H9 (cell line): ENCODE measurements at regions not wholly inside any gene's neighbourhood (a gene's known extent, or its start where the extent isn't known, plus 50 kb on each side); places are given as distances from the start of the nearest gene placed in this dataset.

ENCODE experiments used
- DNase-seq: peaks from one replicate; pipeline ENCODE4 v3.0.0-alpha.2; 2017
- H2AFZ ChIP-seq: one replicate; pipeline ENCODE4 v1.6.1; 2013; ENCODE audit warnings: mild to moderate bottlenecking, low read length, control low read depth, moderate library complexity
- H2AK5ac ChIP-seq: 2 replicates; pipeline ENCODE4 v1.6.1; 2013; ENCODE audit warnings: low read length, control low read depth, mixed read lengths; ENCODE audit not compliant: insufficient read length
- H2BK120ac ChIP-seq: one replicate; pipeline ENCODE4 v1.6.1; 2013; ENCODE audit warnings: low read depth, mild to moderate bottlenecking, low read length, control low read depth, inconsistent platforms; ENCODE audit not compliant: poor library complexity, severe bottlenecking
- H2BK12ac ChIP-seq: 2 replicates; pipeline ENCODE4 v1.6.1; 2013; ENCODE audit warnings: low read length, control low read depth, mixed read lengths, low read depth; ENCODE audit not compliant: insufficient read length
- H2BK15ac ChIP-seq: 2 replicates; pipeline ENCODE4 v1.6.1; 2013; ENCODE audit warnings: low read depth, low read length, control low read depth
- H2BK20ac ChIP-seq: one replicate; pipeline ENCODE4 v1.6.1; 2013; ENCODE audit warnings: low read depth, mild to moderate bottlenecking, low read length, control low read depth, inconsistent platforms; ENCODE audit not compliant: poor library complexity, severe bottlenecking
- H2BK5ac ChIP-seq: 2 replicates; pipeline ENCODE4 v1.6.1; 2013; ENCODE audit warnings: low read length, control low read depth, mixed read lengths; ENCODE audit not compliant: insufficient read length
- H3K14ac ChIP-seq: 2 replicates; pipeline ENCODE4 v1.6.1; 2013; ENCODE audit warnings: low read length, control low read depth; ENCODE audit not compliant: insufficient read depth
- H3K18ac ChIP-seq: 2 replicates; pipeline ENCODE4 v1.6.1; 2013; ENCODE audit warnings: low read depth, mild to moderate bottlenecking, mixed read lengths, low read length, control low read depth; ENCODE audit not compliant: insufficient read length
- H3K23ac ChIP-seq: 2 replicates; pipeline ENCODE4 v1.6.1; 2013; ENCODE audit warnings: low read length, control low read depth, mixed read lengths, low read depth; ENCODE audit not compliant: insufficient read length
- H3K23me2 ChIP-seq: 2 replicates; pipeline ENCODE4 v1.6.1; 2013; ENCODE audit warnings: low read depth, mild to moderate bottlenecking, mixed read lengths, low read length, control low read depth; ENCODE audit not compliant: insufficient read length, poor library complexity, severe bottlenecking
- H3K27ac ChIP-seq: 2 replicates; pipeline ENCODE4 v1.5.1; 2013; ENCODE audit warnings: low read length, control low read depth, mixed read lengths, low read depth; ENCODE audit not compliant: insufficient read length
- H3K27me3 ChIP-seq: 2 replicates; pipeline ENCODE4 v1.6.1; 2013; ENCODE audit warnings: low read length, control low read depth, inconsistent platforms; ENCODE audit not compliant: insufficient read depth
- H3K4ac ChIP-seq: 2 replicates; pipeline ENCODE4 v1.6.1; 2013; ENCODE audit warnings: low read depth, mild to moderate bottlenecking, control low read depth, inconsistent platforms, low read length, moderate library complexity
- H3K4me1 ChIP-seq: 2 replicates; pipeline ENCODE4 v1.6.1; 2013; ENCODE audit warnings: low read length, control low read depth, inconsistent platforms; ENCODE audit not compliant: insufficient read depth
- H3K4me2 ChIP-seq: 2 replicates; pipeline ENCODE4 v1.6.1; 2013; ENCODE audit warnings: low read length, control low read depth, mixed read lengths; ENCODE audit not compliant: insufficient read length, insufficient read depth
- H3K56ac ChIP-seq: 2 replicates; pipeline ENCODE4 v1.6.1; 2013; ENCODE audit warnings: low read depth, mild to moderate bottlenecking, mixed read lengths, low read length, control low read depth; ENCODE audit not compliant: insufficient read length
- H3K79me1 ChIP-seq: 2 replicates; pipeline ENCODE4 v1.6.1; 2013; ENCODE audit warnings: low read depth, mild to moderate bottlenecking, moderate library complexity, low read length, control low read depth, inconsistent platforms; ENCODE audit not compliant: insufficient read depth, poor library complexity, severe bottlenecking
- H3K79me2 ChIP-seq: 2 replicates; pipeline ENCODE4 v1.6.1; 2013; ENCODE audit warnings: low read length, control low read depth, inconsistent platforms; ENCODE audit not compliant: insufficient read depth
- H3K9ac ChIP-seq: 2 replicates; pipeline ENCODE4 v1.6.1; 2013; ENCODE audit warnings: low read length, control low read depth, mixed read lengths; ENCODE audit not compliant: insufficient read length; ENCODE audit errors: extremely low read depth
- H3K9me3 ChIP-seq: one replicate; pipeline ENCODE4 v1.6.1; 2013; ENCODE audit warnings: low read depth, low read length, inconsistent platforms; ENCODE audit not compliant: control insufficient read depth
- H3T11ph ChIP-seq: one replicate; pipeline ENCODE4 v1.6.1; 2013; ENCODE audit warnings: mild to moderate bottlenecking, low read length, control low read depth, inconsistent platforms
- H4K20me1 ChIP-seq: one replicate; pipeline ENCODE4 v1.6.1; 2013; ENCODE audit not compliant: control insufficient read depth, insufficient read length, insufficient read depth
- H4K5ac ChIP-seq: 2 replicates; pipeline ENCODE4 v1.6.1; 2013; ENCODE audit warnings: low read depth, mild to moderate bottlenecking, mixed read lengths, low read length, control low read depth; ENCODE audit not compliant: insufficient read length
- H4K8ac ChIP-seq: replicated peaks from 2 replicates; pipeline ENCODE4 v1.6.1; 2013; ENCODE audit warnings: low read length, control low read depth, mixed read lengths, low read depth; ENCODE audit not compliant: insufficient read length
- H4K91ac ChIP-seq: 2 replicates; pipeline ENCODE4 v1.6.1; 2013; ENCODE audit warnings: low read depth, mild to moderate bottlenecking, moderate library complexity, mixed read lengths, low read length, control low read depth; ENCODE audit not compliant: insufficient read length
- H3K27ac Mint-ChIP-seq, 3 experiments: 2 replicates in 2 of 3; 3 replicates in 1 of 3; pipeline ENCODE4 v1.8.0; 2020 to 2021; ENCODE audit warnings: mixed read lengths in 3 of 3, mild to moderate bottlenecking in 1 of 3, moderate library complexity in 1 of 3
- H3K27me3 Mint-ChIP-seq: 2 replicates; pipeline ENCODE4 v1.8.0; 2021; ENCODE audit warnings: low read depth, mild to moderate bottlenecking, moderate library complexity, mixed read lengths
- H3K36me3 Mint-ChIP-seq, 3 experiments: 2 replicates in 2 of 3; 3 replicates in 1 of 3; pipeline ENCODE4 v1.8.0; 2020 to 2021; ENCODE audit warnings: low read depth in 3 of 3, mixed read lengths in 3 of 3; ENCODE audit not compliant: insufficient read depth in 1 of 3
- H3K4me1 Mint-ChIP-seq, 2 experiments: 2 replicates each; pipeline ENCODE4 v1.8.0; 2020; ENCODE audit warnings: mixed read lengths in 2 of 2
- H3K4me3 Mint-ChIP-seq, 2 experiments: 2 replicates in 1 of 2; 3 replicates in 1 of 2; pipeline ENCODE4 v1.8.0; 2020 to 2021; ENCODE audit warnings: mild to moderate bottlenecking in 2 of 2, mixed read lengths in 2 of 2, moderate library complexity in 1 of 2
- H3K9me3 Mint-ChIP-seq, 2 experiments: 2 replicates in 1 of 2; 3 replicates in 1 of 2; pipeline ENCODE4 v1.8.0; 2020; ENCODE audit warnings: mild to moderate bottlenecking in 2 of 2, mixed read lengths in 2 of 2, moderate library complexity in 1 of 2
- WGBS: extraction: QIAGEN DNeasy Blood & Tissue Kit; methylation state at CpG from one replicate; pipeline ENCODE4 v1.1.7; 2013; ENCODE audit warnings: missing lambda C conversion rate, low lambda C conversion rate, mixed read lengths; ENCODE audit not compliant: insufficient read length; ENCODE audit errors: extremely low coverage; 5-methylcytosine and 5-hydroxymethylcytosine counted together
- TF ChIP-seq, protein P1 (sequence below): fragments of 200-600 bp; sonication (generic); conservative IDR thresholded peaks from 3 replicates; pipeline ENCODE4 v1.8.0; 2021; ENCODE audit warnings: antibody characterized with exemption, mild to moderate bottlenecking

DNA sequence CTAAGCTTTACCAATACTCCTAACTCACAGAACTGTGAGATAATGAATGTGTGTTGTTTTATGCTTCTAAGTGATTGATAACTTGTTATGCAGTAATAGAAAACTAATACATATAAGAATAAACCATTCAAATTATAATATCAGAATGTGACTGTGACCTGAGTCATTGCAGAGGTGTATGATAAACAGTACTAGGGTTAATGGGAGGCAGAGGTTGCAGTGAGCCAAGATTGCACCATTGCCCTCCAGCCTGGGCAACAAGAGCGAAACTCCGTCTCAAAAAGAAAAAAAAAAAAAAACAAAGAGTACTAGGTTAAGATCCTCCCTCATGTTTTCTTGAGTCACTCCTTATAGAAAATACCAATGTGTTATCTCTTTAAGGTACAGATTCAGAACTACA lies 950.3 kb downstream of the SORCS1 start:
- H3K9ac ChIP-seq: no peak overlapping the region

More for the DNA sequence above, 950.3 kb downstream of the SORCS1 start:
- Histone ChIP-seq H4K5ac (no peak overlapping the region), H3T11ph (no peak overlapping the region), H4K20me1 (no peaks in the 10 kb centered on the region), H3K4ac (no peak overlapping the region), H3K4me2 (no peak overlapping the region), H2BK120ac (no peak overlapping the region), H3K14ac (no peak overlapping the region), H3K56ac (no peak overlapping the region), H2BK12ac (no peak overlapping the region), H3K79me1 (no peaks in the 10 kb centered on the region), H3K27ac (no peak overlapping the region), H2BK5ac (no peak overlapping the region), H3K23ac (no peak overlapping the region), H3K18ac (no peak overlapping the region), H2AK5ac (no peak overlapping the region), H3K4me1 (no peaks in the 10 kb centered on the region), H3K79me2 (no peaks in the 10 kb centered on the region), H2BK20ac (no peak overlapping the region), H3K9me3 (no peaks in the 10 kb centered on the region), H3K23me2 (no peaks in the 10 kb centered on the region), H2AFZ (no peak overlapping the region), H4K91ac (no peak overlapping the region), H3K27me3 (no peaks in the 10 kb centered on the region), H4K8ac (no peak overlapping the region), H2BK15ac (no peak overlapping the region)
- no peaks in the 10 kb centered on the region; the same call in 1 of the 2 replicates for H3K27me3 Mint-ChIP-seq
- WGBS: no CpG with 5 or more reads among the region's 2 CpGs
- H3K4me1 Mint-ChIP-seq: no peaks in the 10 kb centered on the region
- H3K9me3 Mint-ChIP-seq: no peaks in the 10 kb centered on the region; a peak in 2 of 5 replicates
- H3K4me3 Mint-ChIP-seq: no peak overlapping the region
- no peak overlapping the region for H3K27ac Mint-ChIP-seq
- H3K36me3 Mint-ChIP-seq: no peaks in the 10 kb centered on the region
- DNase-seq: no peak
- TF ChIP-seq, protein P1, sequence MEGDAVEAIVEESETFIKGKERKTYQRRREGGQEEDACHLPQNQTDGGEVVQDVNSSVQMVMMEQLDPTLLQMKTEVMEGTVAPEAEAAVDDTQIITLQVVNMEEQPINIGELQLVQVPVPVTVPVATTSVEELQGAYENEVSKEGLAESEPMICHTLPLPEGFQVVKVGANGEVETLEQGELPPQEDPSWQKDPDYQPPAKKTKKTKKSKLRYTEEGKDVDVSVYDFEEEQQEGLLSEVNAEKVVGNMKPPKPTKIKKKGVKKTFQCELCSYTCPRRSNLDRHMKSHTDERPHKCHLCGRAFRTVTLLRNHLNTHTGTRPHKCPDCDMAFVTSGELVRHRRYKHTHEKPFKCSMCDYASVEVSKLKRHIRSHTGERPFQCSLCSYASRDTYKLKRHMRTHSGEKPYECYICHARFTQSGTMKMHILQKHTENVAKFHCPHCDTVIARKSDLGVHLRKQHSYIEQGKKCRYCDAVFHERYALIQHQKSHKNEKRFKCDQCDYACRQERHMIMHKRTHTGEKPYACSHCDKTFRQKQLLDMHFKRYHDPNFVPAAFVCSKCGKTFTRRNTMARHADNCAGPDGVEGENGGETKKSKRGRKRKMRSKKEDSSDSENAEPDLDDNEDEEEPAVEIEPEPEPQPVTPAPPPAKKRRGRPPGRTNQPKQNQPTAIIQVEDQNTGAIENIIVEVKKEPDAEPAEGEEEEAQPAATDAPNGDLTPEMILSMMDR: no peak
